Activated T-helper 1 cell treated with Interleukin-2 at 50 U/mL for 16 hours (primary cell): ENCODE measurements at regions not wholly inside any gene's neighbourhood (a gene's known extent, or its start where the extent isn't known, plus 50 kb on each side); places are given as distances from the start of the nearest gene placed in this dataset.

Experiments
- DNase-seq: peaks from one replicate; pipeline ENCODE4 v3.0.0-alpha.2; 2020; ENCODE audit warnings: low read depth

DNA sequence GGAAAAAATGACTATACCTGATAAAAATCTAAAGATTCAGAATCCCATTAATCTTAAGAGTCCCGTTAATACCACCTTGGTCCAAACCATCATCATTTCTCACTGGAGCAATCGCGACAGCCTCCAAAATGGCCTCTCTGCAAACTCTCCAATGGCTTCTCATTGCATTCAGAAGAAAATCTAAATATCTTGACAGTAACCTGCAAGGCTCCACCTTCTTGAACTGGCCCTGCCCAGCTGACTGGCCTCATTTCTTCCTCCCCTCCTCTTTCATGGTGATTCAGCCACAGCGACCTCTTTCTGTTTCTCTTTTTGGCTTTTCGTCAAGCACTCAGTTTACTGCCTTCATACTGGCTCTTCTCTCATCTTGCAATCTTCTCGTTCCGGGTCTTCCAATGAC is 56.2 kb upstream of the GPRIN3 start:
- DNase-seq = no peak

- DNase-seq = no peak
Observed at GRCh38 chr4:89358935-89359638, 51.5 kb upstream of the GPRIN3 start.

- no peak for DNase-seq
Observed at GRCh38 chr4:89357787-89358186, 50.2 kb upstream of the GPRIN3 start.
